ENCODE measurements at regions not wholly inside any gene's neighbourhood (a gene's known extent, or its start where the extent isn't known, plus 50 kb on each side); places are given as distances from the start of the nearest gene placed in this dataset.
"Not testable (repeated sequence)": the region's sequence is repeated elsewhere in the genome, so short reads cannot be mapped to it uniquely, and the experiment has no call there.

GRCh38 chr4:101458473-101458872, 111.1 kb upstream of the PPP3CA start:
- in situ Hi-C loops (cut with MboI; ENCODE audit: low pct_unique_long_range_greater_than_20kb, low sequenced_read_pairs): no loop called here
- no peak for DNase-seq

GRCh38 chr4:101451086-101451485, 103.8 kb upstream of the PPP3CA start:
- no peak for DNase-seq
- in situ Hi-C loops (cut with MboI; ENCODE audit: low pct_unique_long_range_greater_than_20kb, low sequenced_read_pairs): no loop called here

GRCh38 chr4:101441446-101441845, 94.1 kb upstream of the PPP3CA start:
- in situ Hi-C loops (cut with MboI; ENCODE audit: low pct_unique_long_range_greater_than_20kb, low sequenced_read_pairs): no loop called here
- DNase-seq: no peak

GRCh38 chr4:101439926-101440325, 92.6 kb upstream of the PPP3CA start:
- no peak for DNase-seq
- in situ Hi-C loops (cut with MboI; ENCODE audit: low pct_unique_long_range_greater_than_20kb, low sequenced_read_pairs): no loop called here

GRCh38 chr4:101421386-101421785, 74.1 kb upstream of the PPP3CA start:
- DNase-seq: no peak
- in situ Hi-C loops (cut with MboI; ENCODE audit: low pct_unique_long_range_greater_than_20kb, low sequenced_read_pairs): no loop called here

GRCh38 chr4:101420661-101421060, 73.3 kb upstream of the PPP3CA start:
- in situ Hi-C loops (cut with MboI; ENCODE audit: low pct_unique_long_range_greater_than_20kb, low sequenced_read_pairs): no loop called here
- no peak for DNase-seq

GRCh38 chr4:101419336-101420135, 72.2 kb upstream of the PPP3CA start:
- DNase-seq: peak; percentile 46
- in situ Hi-C loops (cut with MboI; ENCODE audit: low pct_unique_long_range_greater_than_20kb, low sequenced_read_pairs): no loop called here

- in situ Hi-C loops (cut with MboI; ENCODE audit: low pct_unique_long_range_greater_than_20kb, low sequenced_read_pairs): no loop called here
- DNase-seq: no peak
These were observed 71.1 kb upstream of the PPP3CA start for GRCh38 chr4:101418466-101418865.

GRCh38 chr4:101418055-101418454, 70.7 kb upstream of the PPP3CA start:
- in situ Hi-C loops (cut with MboI; ENCODE audit: low pct_unique_long_range_greater_than_20kb, low sequenced_read_pairs): no loop called here
- DNase-seq: peak; percentile 37

GRCh38 chr4:101417046-101417445, 69.7 kb upstream of the PPP3CA start:
- in situ Hi-C loops (cut with MboI; ENCODE audit: low pct_unique_long_range_greater_than_20kb, low sequenced_read_pairs): no loop called here
- DNase-seq: no peak

GRCh38 chr4:101415962-101416361, 68.6 kb upstream of the PPP3CA start:
- in situ Hi-C loops (cut with MboI; ENCODE audit: low pct_unique_long_range_greater_than_20kb, low sequenced_read_pairs): no loop called here
- DNase-seq: no peak

- no peak for DNase-seq
- in situ Hi-C loops (cut with MboI; ENCODE audit: low pct_unique_long_range_greater_than_20kb, low sequenced_read_pairs): no loop called here
These were observed 67.2 kb upstream of the PPP3CA start for GRCh38 chr4:101414496-101414895.

GRCh38 chr4:101411926-101412325, 64.6 kb upstream of the PPP3CA start:
- no peak for DNase-seq
- in situ Hi-C loops (cut with MboI; ENCODE audit: low pct_unique_long_range_greater_than_20kb, low sequenced_read_pairs): no loop called here

- in situ Hi-C loops (cut with MboI; ENCODE audit: low pct_unique_long_range_greater_than_20kb, low sequenced_read_pairs); DNase-seq: not testable (repeated sequence)
These were observed 64.1 kb upstream of the PPP3CA start for GRCh38 chr4:101411281-101411910.

- in situ Hi-C loops (cut with MboI; ENCODE audit: low pct_unique_long_range_greater_than_20kb, low sequenced_read_pairs): no loop called here
- no peak for DNase-seq
These were observed 52.8 kb upstream of the PPP3CA start for GRCh38 chr4:101400096-101400495.

GRCh38 chr4:101398807-101399206, 51.5 kb upstream of the PPP3CA start:
- no peak for DNase-seq
- in situ Hi-C loops (cut with MboI; ENCODE audit: low pct_unique_long_range_greater_than_20kb, low sequenced_read_pairs): no loop called here

Data from KBM-7 (cell line).